HFFc6 (cell line): ENCODE measurements at regions not wholly inside any gene's neighbourhood (a gene's known extent, or its start where the extent isn't known, plus 50 kb on each side); places are given as distances from the start of the nearest gene placed in this dataset.

Experiments
- DNase-seq: peaks from one replicate; pipeline ENCODE4 v3.0.0-alpha.2; 2018
- H3K27ac Mint-ChIP-seq: 2 replicates; pipeline ENCODE4 v1.8.0; 2020; ENCODE audit warnings: mild to moderate bottlenecking, mixed read lengths
- H3K27me3 Mint-ChIP-seq: 2 replicates; pipeline ENCODE4 v1.8.0; 2021; ENCODE audit warnings: mild to moderate bottlenecking, moderate library complexity, mixed read lengths; ENCODE audit not compliant: insufficient read depth
- H3K36me3 Mint-ChIP-seq: 2 replicates; pipeline ENCODE4 v1.8.0; 2021; ENCODE audit warnings: low read depth, mixed read lengths
- H3K4me1 Mint-ChIP-seq: 2 replicates; pipeline ENCODE4 v1.8.0; 2020; ENCODE audit warnings: low read depth, mixed read lengths
- H3K4me3 Mint-ChIP-seq: 2 replicates; pipeline ENCODE4 v1.8.0; 2020; ENCODE audit warnings: mild to moderate bottlenecking, moderate library complexity, mixed read lengths
- H3K9me3 Mint-ChIP-seq: 2 replicates; pipeline ENCODE4 v1.8.0; 2020; ENCODE audit warnings: mild to moderate bottlenecking, mixed read lengths
- CTCF ChIP-seq: fragments of 200-600 bp; sonication (generic); IDR thresholded peaks from 2 replicates; pipeline ENCODE4 v1.5.0; 2021; ENCODE audit warnings: antibody characterized with exemption, mild to moderate bottlenecking

GRCh38 chr15:58340176-58340575 lies 91.6 kb upstream of the LIPC start:
- no peak for TF ChIP-seq CTCF
- Mint-ChIP-seq H3K27me3 (peaks cover 9% of the 10 kb centered on the region), H3K27ac (no peak overlapping the region), H3K9me3 (no peaks in the 10 kb centered on the region; the same call in 1 of the 2 replicates), H3K4me3 (no peak overlapping the region), H3K36me3 (no peaks in the 10 kb centered on the region; the same call in 1 of the 2 replicates), H3K4me1 (peaks cover 12% of the 10 kb centered on the region)
- peak; percentile 45 for DNase-seq

- H3K36me3 Mint-ChIP-seq, result no peaks in the 10 kb centered on the region
- no peak for TF ChIP-seq CTCF
- H3K27me3 Mint-ChIP-seq, result peaks cover 9% of the 10 kb centered on the region
- H3K27ac Mint-ChIP-seq, result no peak overlapping the region
- H3K9me3 Mint-ChIP-seq, result no peaks in the 10 kb centered on the region
- peaks cover 12% of the 10 kb centered on the region for H3K4me1 Mint-ChIP-seq
- H3K4me3 Mint-ChIP-seq, result no peak overlapping the region
- no peak for DNase-seq
Measured at GRCh38 chr15:58342508-58342907, 89.3 kb upstream of the LIPC start.

- no peak for TF ChIP-seq CTCF
- Mint-ChIP-seq H3K4me1 (peaks cover 12% of the 10 kb centered on the region), H3K36me3 (no peaks in the 10 kb centered on the region), H3K9me3 (no peaks in the 10 kb centered on the region; the same call in 1 of the 2 replicates), H3K4me3 (no peak overlapping the region), H3K27ac (no peak overlapping the region), H3K27me3 (peaks cover 9% of the 10 kb centered on the region)
- no peak for DNase-seq
Measured at GRCh38 chr15:58344213-58345070, 87.3 kb upstream of the LIPC start.

- peak; percentile 43 for DNase-seq
- no peaks in the 10 kb centered on the region; the same call in 1 of the 2 replicates for H3K4me1 Mint-ChIP-seq
- H3K9me3 Mint-ChIP-seq, result no peaks in the 10 kb centered on the region; the same call in 1 of the 2 replicates
- H3K36me3 Mint-ChIP-seq, result no peaks in the 10 kb centered on the region
- no peak for TF ChIP-seq CTCF
- peaks cover 9% of the 10 kb centered on the region for H3K27me3 Mint-ChIP-seq
- no peak overlapping the region for H3K4me3 Mint-ChIP-seq
- H3K27ac Mint-ChIP-seq, result no peak overlapping the region
Measured at GRCh38 chr15:58346361-58346760, 85.4 kb upstream of the LIPC start.

GRCh38 chr15:58348095-58348812 lies 83.5 kb upstream of the LIPC start:
- peaks cover 8% of the 10 kb centered on the region for H3K27me3 Mint-ChIP-seq
- H3K4me1 Mint-ChIP-seq, result no peaks in the 10 kb centered on the region; the same call in 1 of the 2 replicates
- no peak overlapping the region for H3K27ac Mint-ChIP-seq
- no peaks in the 10 kb centered on the region for H3K36me3 Mint-ChIP-seq
- H3K9me3 Mint-ChIP-seq, result no peaks in the 10 kb centered on the region; the same call in 1 of the 2 replicates
- no peak for DNase-seq
- no peak overlapping the region for H3K4me3 Mint-ChIP-seq
- TF ChIP-seq CTCF, result no peak
